ENCODE measurements at regions not wholly inside any gene's neighbourhood (a gene's known extent, or its start where the extent isn't known, plus 50 kb on each side); places are given as distances from the start of the nearest gene placed in this dataset.

GRCh38 chr6:134469702-134470456, 152.0 kb upstream of the SGK1 start:
- Histone ChIP-seq H3K4me1 (peaks cover 0 to under 1% (median 0%) of the 10 kb centered on the region in 4 donors), H3K4me3 (no peak overlapping the region), H3K9me3 (no peaks in the 10 kb centered on the region), H3K27ac (no peak overlapping the region), H3K36me3 (no peaks in the 10 kb centered on the region), H3K27me3 (no peaks in the 10 kb centered on the region)
- 80 to 85% methylated on average over 8 of the region's 8 CpGs for WGBS, 2 donors (ENCODE audit: low coverage in 1 of 2)
- DNase-seq, result no peak
- in situ Hi-C loops (cut with MboI; ENCODE audit: low pct_ligation_motif_present in 1 of 4, low pct_unique_long_range_greater_than_20kb in 1 of 4, low sequenced_read_pairs in 3 of 4) (no loop called here), intact Hi-C loops (cut with DNase I; ENCODE audit: low total_unique reads) (no loop called here)
- TF ChIP-seq POLR2A (IDR thresholded peaks at IDR 0.05), result no peak
- no peak for TF ChIP-seq EP300 (IDR thresholded peaks at IDR 0.05; ENCODE audit: low read depth)
- TF ChIP-seq POLR2AphosphoS5 (IDR thresholded peaks at IDR 0.05), result no peak
- TF ChIP-seq, protein P1, sequence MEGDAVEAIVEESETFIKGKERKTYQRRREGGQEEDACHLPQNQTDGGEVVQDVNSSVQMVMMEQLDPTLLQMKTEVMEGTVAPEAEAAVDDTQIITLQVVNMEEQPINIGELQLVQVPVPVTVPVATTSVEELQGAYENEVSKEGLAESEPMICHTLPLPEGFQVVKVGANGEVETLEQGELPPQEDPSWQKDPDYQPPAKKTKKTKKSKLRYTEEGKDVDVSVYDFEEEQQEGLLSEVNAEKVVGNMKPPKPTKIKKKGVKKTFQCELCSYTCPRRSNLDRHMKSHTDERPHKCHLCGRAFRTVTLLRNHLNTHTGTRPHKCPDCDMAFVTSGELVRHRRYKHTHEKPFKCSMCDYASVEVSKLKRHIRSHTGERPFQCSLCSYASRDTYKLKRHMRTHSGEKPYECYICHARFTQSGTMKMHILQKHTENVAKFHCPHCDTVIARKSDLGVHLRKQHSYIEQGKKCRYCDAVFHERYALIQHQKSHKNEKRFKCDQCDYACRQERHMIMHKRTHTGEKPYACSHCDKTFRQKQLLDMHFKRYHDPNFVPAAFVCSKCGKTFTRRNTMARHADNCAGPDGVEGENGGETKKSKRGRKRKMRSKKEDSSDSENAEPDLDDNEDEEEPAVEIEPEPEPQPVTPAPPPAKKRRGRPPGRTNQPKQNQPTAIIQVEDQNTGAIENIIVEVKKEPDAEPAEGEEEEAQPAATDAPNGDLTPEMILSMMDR (IDR thresholded peaks at IDR 0.05), result no peak

- Histone ChIP-seq H3K36me3 (no peaks in the 10 kb centered on the region), H3K9me3 (no peaks in the 10 kb centered on the region), H3K27me3 (no peaks in the 10 kb centered on the region), H3K4me3 (no peak overlapping the region), H3K4me1 (peaks cover 0 to 4% (median 0%) of the 10 kb centered on the region in 4 donors), H3K27ac (no peak overlapping the region)
- 36% methylated on average over 1 of the region's 1 CpG; no CpG with 5 or more reads in 1 of the 2 donors for WGBS, 2 donors (ENCODE audit: low coverage in 1 of 2)
- intact Hi-C loops (cut with DNase I; ENCODE audit: low total_unique reads) (no loop called here), in situ Hi-C loops (cut with MboI; ENCODE audit: low pct_ligation_motif_present in 1 of 4, low pct_unique_long_range_greater_than_20kb in 1 of 4, low sequenced_read_pairs in 3 of 4) (no loop called here)
- no peak for TF ChIP-seq EP300 (IDR thresholded peaks at IDR 0.05; ENCODE audit: low read depth)
- no peak for TF ChIP-seq POLR2A (IDR thresholded peaks at IDR 0.05)
- TF ChIP-seq POLR2AphosphoS5 (IDR thresholded peaks at IDR 0.05), result no peak
- TF ChIP-seq, protein P1 (IDR thresholded peaks at IDR 0.05), result no peak
- DNase-seq, result no peak
Measured at GRCh38 chr6:134468633-134469032, 150.7 kb upstream of the SGK1 start.

DNA sequence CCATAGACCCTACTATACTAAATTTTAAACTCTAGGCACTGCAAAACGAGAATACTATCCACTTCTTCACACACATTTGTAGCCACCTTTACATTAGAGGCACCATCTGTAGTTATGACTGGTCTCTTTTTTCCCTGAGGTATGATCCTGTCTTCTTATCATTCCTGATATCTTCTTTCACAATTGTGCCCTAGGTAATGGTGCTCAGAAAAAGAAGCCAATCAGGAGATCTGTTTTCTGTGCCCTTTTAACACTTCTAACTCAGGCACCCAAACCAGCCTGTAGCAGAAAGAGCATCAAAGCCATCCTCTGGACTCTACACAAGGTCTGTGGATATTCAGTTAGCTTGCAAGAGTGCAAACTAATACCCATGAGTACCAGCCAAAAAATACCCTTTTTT, 149.7 kb upstream of the SGK1 start:
- DNase-seq, result no peak
- H3K27me3 ChIP-seq, result no peaks in the 10 kb centered on the region
- no peak overlapping the region for H3K4me3 ChIP-seq
- intact Hi-C loops (cut with DNase I; ENCODE audit: low total_unique reads), result no loop called here
- H3K27ac ChIP-seq, result no peak overlapping the region
- no peaks in the 10 kb centered on the region for H3K9me3 ChIP-seq
- in situ Hi-C loops (cut with MboI; ENCODE audit: low pct_ligation_motif_present in 1 of 4, low pct_unique_long_range_greater_than_20kb in 1 of 4, low sequenced_read_pairs in 3 of 4), result no loop called here
- WGBS, 2 donors (ENCODE audit: low coverage in 1 of 2), result 79 to 82% methylated on average over 1 of the region's 1 CpG
- TF ChIP-seq EP300 (IDR thresholded peaks at IDR 0.05; ENCODE audit: low read depth) (no peak), POLR2AphosphoS5 (IDR thresholded peaks at IDR 0.05) (no peak), POLR2A (IDR thresholded peaks at IDR 0.05) (no peak)
- TF ChIP-seq, protein P1 (IDR thresholded peaks at IDR 0.05), result no peak
- peaks cover 0 to 4% (median 0%) of the 10 kb centered on the region in 4 donors for H3K4me1 ChIP-seq
- no peaks in the 10 kb centered on the region for H3K36me3 ChIP-seq

DNA sequence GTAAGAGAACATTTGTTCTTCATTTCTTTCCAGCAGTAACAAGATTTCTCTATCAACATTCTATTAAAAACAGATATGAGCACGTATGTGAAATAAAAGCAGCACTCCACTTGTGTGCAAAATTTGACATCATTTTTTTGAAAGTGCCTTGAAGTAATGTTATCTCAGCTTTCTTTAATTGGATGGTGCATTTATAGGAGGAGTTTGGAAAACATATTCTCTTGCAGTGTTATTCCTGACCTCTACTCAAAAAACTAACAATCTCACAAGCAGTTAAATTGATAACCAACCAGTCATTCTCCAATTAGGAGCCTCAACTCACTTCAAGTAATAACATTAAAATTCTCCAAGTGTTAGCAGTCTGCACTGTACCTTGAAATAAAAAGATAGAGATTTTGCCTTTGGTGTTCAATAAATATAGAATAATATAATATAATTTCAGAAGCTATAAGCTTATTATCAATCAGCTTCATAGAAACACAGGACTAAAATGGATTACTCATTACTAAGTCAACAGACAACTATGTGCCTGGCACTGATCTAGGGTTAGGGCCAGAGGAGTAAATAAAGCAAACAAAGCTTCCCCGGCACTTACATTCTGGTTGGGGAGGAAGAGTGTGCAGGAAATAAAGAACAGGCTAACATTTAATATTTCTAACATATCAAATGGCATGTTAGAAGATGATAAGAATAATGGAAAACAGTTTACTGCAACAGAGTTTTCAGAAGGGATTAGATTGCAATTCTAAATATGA, 149.0 kb upstream of the SGK1 start:
- 54 to 58% methylated on average over 2 of the region's 2 CpGs for WGBS, 2 donors (ENCODE audit: low coverage in 1 of 2)
- Histone ChIP-seq H3K9me3 (no peaks in the 10 kb centered on the region), H3K27ac (no peak overlapping the region), H3K4me1 (peaks cover 0 to 4% (median 0%) of the 10 kb centered on the region in 4 donors), H3K27me3 (no peaks in the 10 kb centered on the region), H3K36me3 (no peaks in the 10 kb centered on the region), H3K4me3 (no peak overlapping the region)
- intact Hi-C loops (cut with DNase I; ENCODE audit: low total_unique reads), result no loop called here
- DNase-seq, result no peak
- in situ Hi-C loops (cut with MboI; ENCODE audit: low pct_ligation_motif_present in 1 of 4, low pct_unique_long_range_greater_than_20kb in 1 of 4, low sequenced_read_pairs in 3 of 4), result no loop called here
- no peak for TF ChIP-seq POLR2AphosphoS5 (IDR thresholded peaks at IDR 0.05)
- TF ChIP-seq POLR2A (IDR thresholded peaks at IDR 0.05), result no peak
- TF ChIP-seq, protein P1 (IDR thresholded peaks at IDR 0.05), result no peak
- TF ChIP-seq EP300 (IDR thresholded peaks at IDR 0.05; ENCODE audit: low read depth), result no peak

Data from transverse colon (tissue), 4 donors.